Activated T-helper 1 cell treated with anti-CD3 and anti-CD28 coated beads, Interleukin-12 subunit alpha, Interleukin-12 subunit beta, Interleukin-2, Interleukin-4 antibody, amounts not matched to agents 30 ng/mL and 10 ng/mL and 1 ng/mL, durations not matched to agents 14 hours and 24 hours and 36 hours (primary cell): ENCODE measurements at regions not wholly inside any gene's neighbourhood (a gene's known extent, or its start where the extent isn't known, plus 50 kb on each side); places are given as distances from the start of the nearest gene placed in this dataset.

ENCODE experiments used
- DNase-seq: peaks from one replicate; pipeline ENCODE4 v3.0.0; 2021; ENCODE audit warnings: low spot score
- H3K27ac Mint-ChIP-seq: one replicate; pipeline ENCODE4 v1.8.0; 2021; ENCODE audit warnings: mild to moderate bottlenecking, mixed read lengths
- H3K27me3 Mint-ChIP-seq: one replicate; pipeline ENCODE4 v1.8.0; 2022; ENCODE audit warnings: mild to moderate bottlenecking, moderate library complexity, mixed read lengths; ENCODE audit not compliant: insufficient read depth
- H3K36me3 Mint-ChIP-seq: one replicate; pipeline ENCODE4 v1.8.0; 2021; ENCODE audit warnings: low read depth, mixed read lengths
- H3K4me1 Mint-ChIP-seq: one replicate; pipeline ENCODE4 v1.8.0; 2021; ENCODE audit warnings: low read depth, mixed read lengths
- H3K4me3 Mint-ChIP-seq: one replicate; pipeline ENCODE4 v1.8.0; 2021; ENCODE audit warnings: mild to moderate bottlenecking, moderate library complexity, mixed read lengths
- H3K9me3 Mint-ChIP-seq: one replicate; pipeline ENCODE4 v1.8.0; 2021; ENCODE audit warnings: mixed read lengths
- intact Hi-C: fragments of 100-400 bp; cut with micrococcal nuclease; formaldehyde crosslinking; loops from one replicate; pipeline ENCODE4 v1.15.1; 2024

DNA sequence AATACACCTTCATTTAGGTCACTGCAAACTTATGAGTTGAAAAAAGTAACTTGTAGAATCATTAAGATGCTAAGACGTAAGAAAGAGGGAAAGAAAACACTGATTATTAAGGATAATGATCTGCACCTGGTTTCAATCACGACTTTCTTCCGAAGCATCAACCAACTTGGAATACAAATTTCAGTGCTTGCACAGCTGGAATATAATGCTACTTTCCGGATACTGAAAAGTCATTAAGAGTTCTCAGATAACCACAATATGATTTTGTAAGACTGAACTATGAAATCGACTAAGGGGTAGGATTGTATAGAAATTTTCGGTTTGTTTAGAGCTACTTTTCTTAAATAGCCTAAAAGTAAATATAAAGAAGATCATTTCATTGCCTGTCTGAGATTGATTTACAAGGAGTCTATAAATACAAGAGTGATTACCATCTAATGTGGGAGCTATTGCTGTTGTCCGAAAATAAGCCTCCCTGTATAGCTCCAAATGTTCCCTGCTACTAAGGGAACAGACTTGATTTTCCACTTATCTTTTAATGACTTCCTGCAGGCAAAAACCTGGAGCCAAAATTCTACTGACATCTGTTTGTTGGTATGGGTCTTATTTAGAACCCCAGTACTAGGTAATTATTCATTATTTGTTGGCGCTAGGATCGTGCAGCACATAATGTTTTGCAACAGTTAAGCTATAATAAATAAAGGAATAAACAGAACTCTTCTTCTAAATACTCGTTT lies 673.3 kb downstream of the KCNT2 start:
- intact Hi-C loops: no loop called here
- no peaks in the 10 kb centered on the region for H3K36me3 Mint-ChIP-seq
- no peaks in the 10 kb centered on the region for H3K4me1 Mint-ChIP-seq
- H3K9me3 Mint-ChIP-seq: no peaks in the 10 kb centered on the region
- no peak for DNase-seq
- no peak overlapping the region for H3K4me3 Mint-ChIP-seq
- no peaks in the 10 kb centered on the region for H3K27me3 Mint-ChIP-seq
- no peak overlapping the region for H3K27ac Mint-ChIP-seq

DNA sequence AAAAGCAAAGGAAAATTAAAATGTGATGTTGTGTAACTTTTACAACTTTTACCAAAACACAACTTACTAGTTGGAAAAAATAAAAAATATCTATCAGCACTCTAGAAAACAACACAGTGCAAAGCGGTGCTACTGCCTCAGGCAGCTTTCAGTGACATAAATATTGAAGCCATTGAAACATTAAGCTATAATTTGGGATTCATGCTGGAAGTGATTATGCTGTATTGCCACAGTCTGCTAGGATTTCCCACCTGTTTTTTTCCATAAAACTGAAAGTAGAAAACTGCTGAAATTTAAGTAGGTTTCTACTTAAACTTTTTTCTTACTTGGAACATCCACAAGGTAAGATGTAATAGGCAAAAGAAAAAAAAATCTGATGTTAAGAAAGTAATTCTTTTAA lies 674.4 kb downstream of the KCNT2 start:
- intact Hi-C loops: no loop called here
- Mint-ChIP-seq H3K4me3 (no peak overlapping the region), H3K27me3 (no peaks in the 10 kb centered on the region), H3K36me3 (no peaks in the 10 kb centered on the region), H3K4me1 (no peaks in the 10 kb centered on the region), H3K9me3 (no peaks in the 10 kb centered on the region), H3K27ac (no peak overlapping the region)
- no peak for DNase-seq

DNA sequence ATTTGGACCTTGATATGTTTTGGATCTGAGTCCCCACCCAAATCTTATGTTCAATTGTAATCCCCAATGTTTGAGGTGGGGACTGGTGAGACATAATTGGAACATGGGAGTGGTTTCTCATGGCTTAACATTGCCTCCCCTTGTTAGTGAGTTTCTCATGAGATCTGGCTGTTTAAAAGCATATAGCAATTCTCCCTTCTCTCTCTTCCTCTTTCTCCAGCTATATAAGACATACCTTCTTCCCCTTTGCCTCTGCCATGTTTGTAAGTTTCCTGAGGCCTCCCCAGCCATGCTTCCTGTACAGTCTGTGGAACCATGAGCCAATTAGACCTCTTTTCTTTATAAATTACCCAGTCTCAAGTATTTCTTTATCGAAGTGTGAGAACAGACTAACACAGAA lies 692.4 kb downstream of the KCNT2 start:
- Mint-ChIP-seq H3K4me1 (no peaks in the 10 kb centered on the region), H3K9me3 (no peaks in the 10 kb centered on the region), H3K36me3 (no peaks in the 10 kb centered on the region), H3K27me3 (no peaks in the 10 kb centered on the region), H3K27ac (no peak overlapping the region), H3K4me3 (no peak overlapping the region)
- intact Hi-C loops: no loop called here
- no peak for DNase-seq

DNA sequence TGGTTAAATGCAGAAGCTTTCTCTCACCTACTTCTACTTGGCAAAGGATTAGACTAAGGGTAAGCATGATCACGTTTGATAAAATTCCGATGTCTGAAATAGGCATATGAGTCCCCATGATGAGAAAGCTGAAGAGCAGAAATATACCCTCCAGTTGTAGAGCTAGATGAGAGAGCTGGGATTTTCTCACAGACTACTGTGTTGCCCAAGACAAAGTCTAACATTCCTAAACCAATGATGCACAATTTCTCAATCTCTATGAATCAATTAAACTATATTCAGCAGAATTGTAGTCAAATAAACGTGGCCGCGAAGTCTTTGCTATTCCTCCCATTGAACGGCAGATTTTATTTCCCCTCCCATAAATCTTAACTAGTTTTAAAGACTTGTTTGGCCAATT lies 699.2 kb downstream of the KCNT2 start:
- Mint-ChIP-seq H3K27ac (no peak overlapping the region), H3K36me3 (no peaks in the 10 kb centered on the region), H3K4me3 (no peak overlapping the region), H3K27me3 (no peaks in the 10 kb centered on the region), H3K4me1 (no peaks in the 10 kb centered on the region), H3K9me3 (no peaks in the 10 kb centered on the region)
- DNase-seq: no peak
- intact Hi-C loops: no loop called here

DNA sequence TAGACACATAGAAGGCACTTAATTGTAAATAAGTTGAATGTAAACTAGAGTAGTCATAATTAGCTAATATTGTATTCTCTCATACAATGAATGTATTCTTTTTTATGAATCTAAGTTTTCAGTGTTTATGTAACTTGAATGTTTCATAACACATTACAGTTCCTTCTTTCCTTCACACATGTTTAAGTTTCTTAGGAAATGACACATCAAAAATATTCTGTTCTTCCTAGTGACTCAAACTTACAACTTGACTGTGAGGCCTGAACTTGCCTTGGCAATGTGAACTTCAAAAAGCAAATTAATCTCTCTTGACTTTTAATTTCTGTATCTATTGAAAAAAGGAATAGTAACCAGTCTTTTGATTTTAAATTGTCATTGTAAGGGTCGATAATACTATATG lies 700.1 kb downstream of the KCNT2 start:
- Mint-ChIP-seq H3K36me3 (no peaks in the 10 kb centered on the region), H3K27ac (no peak overlapping the region), H3K4me3 (no peak overlapping the region), H3K27me3 (no peaks in the 10 kb centered on the region), H3K9me3 (no peaks in the 10 kb centered on the region), H3K4me1 (no peaks in the 10 kb centered on the region)
- intact Hi-C loops: no loop called here
- DNase-seq: no peak

DNA sequence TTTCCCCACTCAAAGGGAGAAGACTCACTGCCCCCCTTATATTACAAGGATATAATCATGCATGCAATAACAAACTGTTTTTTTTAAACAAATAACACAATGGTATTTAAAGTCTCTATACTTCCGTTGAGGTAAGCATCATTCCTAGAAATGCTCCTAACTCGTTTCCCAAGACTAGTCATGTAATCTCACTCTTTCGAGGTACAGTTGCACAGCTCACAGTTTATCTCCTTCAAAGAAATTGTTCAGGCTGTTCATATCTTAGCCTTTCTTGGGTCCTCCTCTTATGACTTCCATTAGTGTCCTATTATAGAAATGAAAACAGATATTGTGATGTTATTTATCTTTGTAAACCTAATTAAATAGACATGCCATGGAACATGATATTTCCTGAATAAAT lies 705.0 kb downstream of the KCNT2 start:
- H3K36me3 Mint-ChIP-seq: no peaks in the 10 kb centered on the region
- H3K4me3 Mint-ChIP-seq: no peak overlapping the region
- H3K27ac Mint-ChIP-seq: no peak overlapping the region
- intact Hi-C loops: no loop called here
- H3K9me3 Mint-ChIP-seq: no peaks in the 10 kb centered on the region
- no peaks in the 10 kb centered on the region for H3K4me1 Mint-ChIP-seq
- DNase-seq: no peak
- H3K27me3 Mint-ChIP-seq: no peaks in the 10 kb centered on the region

DNA sequence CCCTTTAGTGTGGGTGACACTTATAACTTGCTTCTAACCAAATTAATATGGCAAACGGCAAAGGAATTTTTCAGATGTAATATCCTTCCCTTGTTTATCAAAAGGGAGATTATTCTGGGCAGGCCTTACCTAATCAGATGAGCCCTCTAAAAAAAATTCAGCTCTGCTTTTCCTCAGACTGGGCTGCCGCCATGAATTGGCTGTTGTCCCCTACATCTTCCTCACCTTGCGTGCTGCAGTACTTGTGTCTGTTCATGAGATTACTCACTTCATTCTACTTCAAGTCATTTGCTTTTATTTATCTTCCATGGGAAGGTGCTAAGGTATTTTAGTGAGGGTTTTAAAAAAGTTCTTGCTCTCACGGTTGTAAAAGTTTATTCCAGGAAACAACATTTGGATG lies 705.5 kb downstream of the KCNT2 start:
- H3K4me3 Mint-ChIP-seq: no peak overlapping the region
- H3K36me3 Mint-ChIP-seq: no peaks in the 10 kb centered on the region
- no peaks in the 10 kb centered on the region for H3K9me3 Mint-ChIP-seq
- no peaks in the 10 kb centered on the region for H3K4me1 Mint-ChIP-seq
- H3K27me3 Mint-ChIP-seq: no peaks in the 10 kb centered on the region
- intact Hi-C loops: no loop called here
- H3K27ac Mint-ChIP-seq: no peak overlapping the region
- no peak for DNase-seq

DNA sequence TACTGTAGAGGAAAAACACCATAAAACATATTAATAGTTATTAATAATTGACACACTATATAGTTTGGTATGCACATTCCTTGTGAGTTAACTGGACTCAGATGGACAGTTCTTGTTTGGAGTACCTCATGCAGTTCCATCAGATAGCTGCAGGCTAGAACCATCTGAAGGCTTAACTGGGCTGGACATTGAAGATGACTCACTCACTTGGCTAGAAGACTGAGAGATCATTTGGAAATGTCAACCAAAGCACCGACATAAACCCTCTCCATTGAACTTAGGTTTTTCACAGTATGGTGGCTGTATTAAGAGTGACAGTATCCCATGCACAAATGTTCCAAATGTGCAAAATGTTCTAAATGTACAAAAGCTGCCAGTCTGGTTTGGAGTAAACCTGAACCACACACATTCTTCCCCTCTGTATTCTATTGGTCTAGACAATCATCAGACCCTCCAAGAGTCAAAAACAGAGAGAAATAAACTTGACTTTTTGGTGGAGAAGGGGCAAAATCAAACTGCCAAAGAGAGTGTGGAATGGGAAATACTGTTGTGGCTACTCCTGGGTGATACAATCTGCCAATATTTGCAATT lies 708.4 kb downstream of the KCNT2 start:
- H3K36me3 Mint-ChIP-seq: no peaks in the 10 kb centered on the region
- intact Hi-C loops: no loop called here
- no peaks in the 10 kb centered on the region for H3K9me3 Mint-ChIP-seq
- H3K27me3 Mint-ChIP-seq: no peaks in the 10 kb centered on the region
- DNase-seq: no peak
- no peak overlapping the region for H3K27ac Mint-ChIP-seq
- no peak overlapping the region for H3K4me3 Mint-ChIP-seq
- H3K4me1 Mint-ChIP-seq: no peaks in the 10 kb centered on the region

DNA sequence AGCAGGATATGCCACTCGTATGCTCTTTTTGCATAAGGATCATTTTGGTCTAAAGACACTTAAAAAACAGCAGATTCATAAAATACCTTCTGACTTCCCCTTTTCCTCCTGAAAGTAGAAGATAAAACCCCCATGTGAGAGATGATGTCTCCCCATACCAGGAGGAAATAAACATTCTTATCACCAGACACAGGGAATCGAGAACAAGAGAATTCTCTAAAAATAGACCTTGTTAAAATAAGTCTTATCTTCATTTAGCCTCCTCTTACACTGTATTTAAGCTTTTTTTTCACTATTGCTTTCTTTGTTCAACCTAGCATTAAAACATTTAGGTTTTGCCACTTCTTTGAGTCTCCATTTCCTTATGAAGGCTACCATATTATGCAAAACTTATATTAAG lies 709.3 kb downstream of the KCNT2 start:
- H3K27ac Mint-ChIP-seq: no peak overlapping the region
- no peaks in the 10 kb centered on the region for H3K4me1 Mint-ChIP-seq
- H3K36me3 Mint-ChIP-seq: no peaks in the 10 kb centered on the region
- intact Hi-C loops: no loop called here
- H3K4me3 Mint-ChIP-seq: no peak overlapping the region
- peaks cover 1% of the 10 kb centered on the region for H3K9me3 Mint-ChIP-seq
- no peak for DNase-seq
- H3K27me3 Mint-ChIP-seq: no peaks in the 10 kb centered on the region

DNA sequence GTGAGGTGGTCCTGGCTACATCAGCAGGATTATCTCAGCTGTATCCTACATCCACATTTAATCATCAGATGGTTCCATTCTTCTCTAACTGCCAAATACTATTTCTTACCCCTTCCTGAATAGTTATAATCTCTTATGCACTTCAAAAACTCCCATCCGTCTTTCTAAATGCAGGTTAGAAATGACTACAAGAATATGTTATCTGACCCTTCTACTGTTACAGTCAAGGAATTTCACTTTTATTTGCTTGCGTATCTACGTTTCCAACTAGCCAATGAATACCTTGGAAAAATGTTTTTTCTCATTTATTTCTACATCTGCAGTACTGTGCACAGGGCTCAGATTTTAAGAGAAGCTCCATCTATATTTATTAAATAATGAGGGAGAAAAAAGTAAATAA lies 709.9 kb downstream of the KCNT2 start:
- Mint-ChIP-seq H3K9me3 (peaks cover 4% of the 10 kb centered on the region), H3K27ac (no peak overlapping the region), H3K36me3 (no peaks in the 10 kb centered on the region), H3K4me1 (no peaks in the 10 kb centered on the region), H3K27me3 (no peaks in the 10 kb centered on the region), H3K4me3 (no peak overlapping the region)
- intact Hi-C loops: no loop called here
- no peak for DNase-seq

DNA sequence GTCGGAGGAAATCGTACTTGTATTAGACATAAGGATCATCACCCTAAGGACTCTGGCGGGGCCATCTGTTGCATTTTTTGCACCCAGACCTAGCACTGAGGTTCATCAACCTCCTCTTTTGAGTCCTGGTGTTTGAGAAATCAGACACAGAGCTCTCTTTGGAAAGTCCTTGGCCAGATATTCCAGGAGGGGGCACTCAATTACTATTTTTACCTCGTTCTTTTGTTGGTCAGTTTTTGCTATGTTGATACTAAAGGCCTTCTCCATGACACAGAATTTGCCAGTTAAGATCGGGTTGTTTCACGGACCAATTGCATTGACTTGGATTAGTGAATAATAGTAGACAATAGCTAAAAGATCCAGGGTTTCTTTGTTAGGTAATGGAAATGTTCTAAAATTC lies 711.2 kb downstream of the KCNT2 start:
- Mint-ChIP-seq H3K4me1 (no peaks in the 10 kb centered on the region), H3K36me3 (no peaks in the 10 kb centered on the region), H3K27me3 (no peaks in the 10 kb centered on the region), H3K4me3 (no peak overlapping the region), H3K27ac (no peak overlapping the region), H3K9me3 (peaks cover 4% of the 10 kb centered on the region)
- no peak for DNase-seq
- intact Hi-C loops: no loop called here

DNA sequence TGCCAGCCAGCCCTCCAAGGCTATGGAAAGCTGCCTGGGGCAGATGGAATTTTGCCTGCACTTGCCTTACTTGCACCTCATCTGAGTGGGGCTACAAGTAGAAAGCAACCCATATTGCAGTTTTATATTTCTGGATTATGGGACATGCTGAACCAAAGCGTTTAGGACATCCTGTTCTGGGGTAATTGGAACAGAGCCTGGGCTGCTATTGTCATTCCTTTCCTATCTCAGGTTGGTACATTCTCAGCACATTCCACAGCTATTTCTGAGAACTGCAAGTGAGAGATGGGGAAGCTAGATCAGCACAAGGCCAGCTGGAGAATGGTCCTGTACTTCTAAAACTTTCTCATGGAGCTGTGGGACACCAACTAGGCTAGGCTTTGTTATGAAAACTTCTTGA lies 713.8 kb downstream of the KCNT2 start:
- no peak overlapping the region for H3K27ac Mint-ChIP-seq
- peaks cover 8% of the 10 kb centered on the region for H3K9me3 Mint-ChIP-seq
- DNase-seq: no peak
- intact Hi-C loops: no loop called here
- no peak overlapping the region for H3K4me3 Mint-ChIP-seq
- no peaks in the 10 kb centered on the region for H3K27me3 Mint-ChIP-seq
- no peaks in the 10 kb centered on the region for H3K4me1 Mint-ChIP-seq
- no peaks in the 10 kb centered on the region for H3K36me3 Mint-ChIP-seq

DNA sequence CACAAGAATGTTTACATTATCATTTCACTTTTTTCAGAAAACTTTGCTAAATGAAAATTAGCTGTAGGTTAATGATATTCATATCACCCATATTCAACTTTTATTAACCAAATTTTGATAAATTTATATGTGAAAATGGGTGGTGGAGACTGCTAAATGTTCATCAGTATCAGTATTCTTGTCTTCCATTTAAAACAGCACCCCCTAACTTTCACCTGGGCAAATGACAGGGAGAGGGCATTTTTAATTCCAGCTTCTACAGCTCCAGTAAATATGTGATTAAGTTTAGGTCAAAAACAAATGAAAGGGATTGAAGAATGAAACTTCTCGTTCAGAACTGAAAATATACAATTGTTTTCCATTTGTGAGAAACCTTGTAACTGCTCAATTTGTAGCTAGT lies 722.2 kb downstream of the KCNT2 start:
- H3K27ac Mint-ChIP-seq: no peak overlapping the region
- no peaks in the 10 kb centered on the region for H3K27me3 Mint-ChIP-seq
- intact Hi-C loops: no loop called here
- no peak overlapping the region for H3K4me3 Mint-ChIP-seq
- DNase-seq: no peak
- no peaks in the 10 kb centered on the region for H3K4me1 Mint-ChIP-seq
- peaks cover 1% of the 10 kb centered on the region for H3K9me3 Mint-ChIP-seq
- H3K36me3 Mint-ChIP-seq: no peaks in the 10 kb centered on the region

DNA sequence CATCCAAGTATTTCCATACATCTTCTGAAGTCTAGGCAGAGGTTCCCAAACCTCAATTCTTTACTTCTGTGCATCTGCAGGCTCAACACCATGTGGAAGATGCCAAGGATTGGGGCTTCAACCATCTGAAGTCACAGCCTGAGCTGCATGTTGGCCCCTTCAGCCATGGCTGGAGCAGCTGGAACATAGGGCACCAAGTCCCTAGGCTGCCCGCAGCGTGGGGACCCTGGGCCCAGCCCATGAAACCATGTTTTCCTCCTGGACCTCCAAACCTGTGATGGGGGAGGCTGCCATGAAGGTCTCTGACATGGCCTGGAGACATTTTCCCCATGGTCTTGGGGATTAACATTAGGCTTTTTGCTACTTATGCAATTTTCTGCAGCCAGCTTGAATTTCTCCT lies 729.8 kb downstream of the KCNT2 start:
- Mint-ChIP-seq H3K4me3 (no peak overlapping the region), H3K9me3 (peaks cover 6% of the 10 kb centered on the region), H3K4me1 (no peaks in the 10 kb centered on the region), H3K36me3 (no peaks in the 10 kb centered on the region), H3K27me3 (no peaks in the 10 kb centered on the region), H3K27ac (no peak overlapping the region)
- DNase-seq: no peak
- intact Hi-C loops: no loop called here
